SK-N-SH (cell line): ENCODE measurements at regions not wholly inside any gene's neighbourhood (a gene's known extent, or its start where the extent isn't known, plus 50 kb on each side); places are given as distances from the start of the nearest gene placed in this dataset.
A peak's percentile ranks its signal among the peaks of the same experiment; 100 is the strongest.

Source experiments
- CTCF ChIP-seq: fragments of 200-600 bp; sonication (generic); IDR thresholded peaks from 2 replicates; pipeline ENCODE4 v1.6.1; 2017; ENCODE audit warnings: antibody characterized with exemption, mild to moderate bottlenecking, moderate library complexity
- EP300 ChIP-seq, 2 experiments: IDR thresholded peaks; 2 replicates each; pipeline versions ENCODE4 v1.4.0 to v1.6.1; 2012; ENCODE audit warnings: borderline replicate concordance in 1 of 2, low read depth in 1 of 2, low read length in 1 of 2
- FOXM1 ChIP-seq: IDR thresholded peaks from 2 replicates; pipeline ENCODE4 v1.4.0; 2012; ENCODE audit warnings: low read depth, mild to moderate bottlenecking
- RAD21 ChIP-seq: IDR thresholded peaks from 2 replicates; pipeline ENCODE4 v1.6.1; 2012; ENCODE audit warnings: mild to moderate bottlenecking, low read length
- RCOR1 ChIP-seq: fragments of 150-350 bp; IDR thresholded peaks from 2 replicates; pipeline ENCODE4 v1.6.1; 2017; ENCODE audit warnings: antibody characterized with exemption, low read length
- REST ChIP-seq: IDR thresholded peaks from 2 replicates; pipeline ENCODE4 v1.6.1; 2012; ENCODE audit warnings: mild to moderate bottlenecking, low read depth, low read length, moderate library complexity
- RFX5 ChIP-seq: IDR thresholded peaks from 2 replicates; pipeline ENCODE4 v1.6.1; 2012; ENCODE audit warnings: mild to moderate bottlenecking, improper control_type of control experiment, low read length
- SMC3 ChIP-seq: IDR thresholded peaks from 2 replicates; pipeline ENCODE4 v1.6.1; 2012; ENCODE audit warnings: low read depth, low read length, improper control_type of control experiment
- USF1 ChIP-seq: IDR thresholded peaks from 2 replicates; pipeline ENCODE4 v1.4.0; 2012; ENCODE audit warnings: low read depth, borderline replicate concordance
- TF ChIP-seq, protein P1 (sequence below): IDR thresholded peaks from 2 replicates; pipeline ENCODE4 v1.4.0; 2012; ENCODE audit warnings: low read depth

GRCh38 chr13:95494082-95494681 is 58.3 kb upstream of the CLDN10 start:
- TF ChIP-seq REST (no peak), CTCF (peak; percentile 76), FOXM1 (no peak), RAD21 (peak; percentile 67), USF1 (no peak), SMC3 (peak; percentile 41), EP300 (IDR thresholded peaks at IDR 0.05; ENCODE audit: borderline replicate concordance in 1 of 2, low read depth in 1 of 2, low read length in 1 of 2) (no peak), RCOR1 (no peak), RFX5 (no peak)
- TF ChIP-seq, protein P1, sequence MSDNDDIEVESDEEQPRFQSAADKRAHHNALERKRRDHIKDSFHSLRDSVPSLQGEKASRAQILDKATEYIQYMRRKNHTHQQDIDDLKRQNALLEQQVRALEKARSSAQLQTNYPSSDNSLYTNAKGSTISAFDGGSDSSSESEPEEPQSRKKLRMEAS = no peak
